K562 (cell line): ENCODE measurements at regions not wholly inside any gene's neighbourhood (a gene's known extent, or its start where the extent isn't known, plus 50 kb on each side); places are given as distances from the start of the nearest gene placed in this dataset.

ENCODE experiments used
- ATAC-seq: fragments of 200-7000 bp; cut with Tn5 transposase; 3 replicates; pipeline ENCODE4 v1.9.1; 2020; ENCODE audit warnings: moderate library complexity
- BruUV-seq: library from RNA; stranded (reverse); fragments of 400-500 nt; replicated peaks from 2 replicates; lab custom pipeline; 2021; lab: Mats Ljungman, UMichigan
- CTCF ChIA-PET: fragments of 300-600 bp; formaldehyde crosslinking; extraction: SDS; loops from one replicate; lab custom pipeline; 2021; ENCODE audit warnings: low intra/inter-chr PET ratio; lab: Yijun Ruan, JAX
- POLR2A ChIA-PET: fragments of 300-600, 350-650 bp; sonication (Branson Sonifier 250); formaldehyde crosslinking; extraction: SDS; loops from one replicate; lab custom pipeline; 2021; ENCODE audit warnings: antibody characterized with exemption, inconsistent platforms; lab: Yijun Ruan, JAX
- DNase-seq, 4 experiments: peaks; one replicate each; pipeline versions ENCODE4 v3.0.0 to v3.0.0-alpha.2; 2011 to 2018; ENCODE audit warnings: low spot score in 3 of 4, mixed read lengths in 3 of 4; ENCODE audit errors: extremely low read depth in 1 of 4
- FAIRE-seq: peaks from 2 replicates; lab custom pipeline; 2011; peaks lifted over from hg19 to GRCh38; lab: Jason Lieb, UNC
- H2AFZ ChIP-seq: 2 replicates; pipeline ENCODE4 v1.6.0; 2011; ENCODE audit warnings: low read depth, low read length, control low read depth, inconsistent platforms
- H3K27ac ChIP-seq: fragments of 200-600 bp; 3 replicates; pipeline ENCODE4 v1.8.0; 2011; ENCODE audit warnings: low read depth, mild to moderate bottlenecking, control low read depth, inconsistent platforms, low read length, moderate library complexity, mixed read lengths; ENCODE audit errors: extremely low read depth
- H3K27me3 ChIP-seq, 2 experiments: fragments of 300-600 bp in 1 of 2; 2 replicates in 1 of 2; 3 replicates in 1 of 2; pipeline versions ENCODE4 v1.6.0 to v1.8.0; 2011; ENCODE audit warnings: inconsistent platforms in 2 of 2, low read length in 2 of 2, mild to moderate bottlenecking in 1 of 2, mixed read lengths in 1 of 2, moderate library complexity in 1 of 2; ENCODE audit not compliant: control insufficient read depth in 2 of 2, insufficient read depth in 2 of 2
- H3K36me3 ChIP-seq: fragments of 300-600 bp; 3 replicates; pipeline ENCODE4 v1.8.0; 2011; ENCODE audit warnings: mild to moderate bottlenecking, low read length, inconsistent platforms; ENCODE audit not compliant: control insufficient read depth, insufficient read depth
- H3K4me1 ChIP-seq, 2 experiments: fragments of 200-600 bp in 1 of 2; replicated peaks in 1 of 2; 2 replicates in 1 of 2; 3 replicates in 1 of 2; pipeline versions ENCODE4 v1.5.1 to v1.8.0; 2011; ENCODE audit warnings: inconsistent platforms in 2 of 2, low read length in 2 of 2, mild to moderate bottlenecking in 1 of 2, mixed read lengths in 1 of 2, moderate library complexity in 1 of 2; ENCODE audit not compliant: control insufficient read depth in 2 of 2, insufficient read depth in 2 of 2
- H3K4me2 ChIP-seq: 2 replicates; pipeline ENCODE4 v1.6.1; 2011; ENCODE audit warnings: low read length, control low read depth, inconsistent platforms, mixed read lengths; ENCODE audit not compliant: insufficient read depth
- H3K4me3 ChIP-seq: fragments of 200-600 bp; sonication (generic), shearing (Covaris generic); 2 replicates; pipeline ENCODE4 v1.5.1; 2016; ENCODE audit warnings: control low read depth, inconsistent platforms
- H3K79me2 ChIP-seq: fragments of 200-600 bp; 3 replicates; pipeline ENCODE4 v1.8.0; 2011; ENCODE audit warnings: low read length, inconsistent platforms; ENCODE audit not compliant: control insufficient read depth, insufficient read depth
- H3K9ac ChIP-seq, 2 experiments: 2 replicates each; pipeline versions ENCODE4 v1.6.0 to v1.6.1; 2011; ENCODE audit warnings: low read depth in 2 of 2, low read length in 2 of 2, control low read depth in 1 of 2, inconsistent platforms in 1 of 2, mild to moderate bottlenecking in 1 of 2, mixed read lengths in 1 of 2; ENCODE audit not compliant: insufficient read depth in 1 of 2
- H3K9me1 ChIP-seq: one replicate; pipeline ENCODE4 v1.6.0; 2011; ENCODE audit warnings: inconsistent platforms, mild to moderate bottlenecking, low read length, moderate library complexity; ENCODE audit not compliant: control insufficient read depth, insufficient read depth
- H3K9me3 ChIP-seq: replicated peaks from 2 replicates; pipeline ENCODE4 v1.5.1; 2011; ENCODE audit warnings: low read depth, low read length, inconsistent platforms; ENCODE audit not compliant: control insufficient read depth, insufficient read depth
- H4K20me1 ChIP-seq: replicated peaks from 2 replicates; pipeline ENCODE4 v1.6.1; 2011; ENCODE audit warnings: low read length, inconsistent platforms, mixed read lengths; ENCODE audit not compliant: control insufficient read depth, insufficient read depth
- ARHGAP35 ChIP-seq: fragments of 450-650 bp; IDR thresholded peaks from 2 replicates; pipeline ENCODE4 v1.6.1; 2018; ENCODE audit not compliant: partially characterized antibody
- NBN ChIP-seq: fragments of 450-650 bp; IDR thresholded peaks from 2 replicates; pipeline ENCODE4 v1.6.1; 2016; ENCODE audit warnings: low read depth, mild to moderate bottlenecking
- NR3C1 ChIP-seq: sonication (generic); formaldehyde crosslinking; IDR thresholded peaks from 2 replicates; pipeline ENCODE4 v1.8.1; 2022; ENCODE audit warnings: missing genetic modification reagents
- PRMT5 ChIP-seq: sonication (generic); formaldehyde crosslinking; IDR thresholded peaks from 2 replicates; pipeline ENCODE4 v1.5.0; 2020; ENCODE audit warnings: missing genetic modification reagents
- PRPF4 ChIP-seq: fragments of 200-400 bp; formaldehyde crosslinking; IDR thresholded peaks from one replicate; pipeline ENCODE4 v1.6.1; 2017; ENCODE audit warnings: low read length, low read depth, mild to moderate bottlenecking; ENCODE audit not compliant: insufficient read depth, poor library complexity, severe bottlenecking
- RFX1 ChIP-seq: fragments of 450-650 bp; IDR thresholded peaks from 2 replicates; pipeline ENCODE4 v1.6.1; 2016; ENCODE audit warnings: mild to moderate bottlenecking, moderate library complexity
- RNF2 ChIP-seq: sonication (generic); IDR thresholded peaks from 2 replicates; pipeline ENCODE4 v1.6.1; 2016
- SP1 ChIP-seq: sonication (generic); formaldehyde crosslinking; IDR thresholded peaks from 2 replicates; pipeline ENCODE4 v1.8.1; 2022; ENCODE audit warnings: mild to moderate bottlenecking, missing genetic modification reagents
- ZNF143 ChIP-seq: sonication (generic); formaldehyde crosslinking; IDR thresholded peaks from 2 replicates; pipeline ENCODE4 v1.9.0; 2022; ENCODE audit warnings: mild to moderate bottlenecking, missing genetic modification reagents
- ZNF174 ChIP-seq: fragments of 250-450 bp; sonication (Bioruptor Pico); IDR thresholded peaks from 2 replicates; pipeline ENCODE4 v1.4.0; 2020; ENCODE audit warnings: mild to moderate bottlenecking
- WGBS: fragments of 100-300 bp; shearing (Covaris generic); methylation state at CpG from one replicate; pipeline ENCODE4 v1.1.6; 2016; ENCODE audit warnings: low coverage, mixed read lengths; ENCODE audit not compliant: insufficient coverage; ENCODE audit errors: missing lambda C conversion rate; 5-methylcytosine and 5-hydroxymethylcytosine counted together
- in situ Hi-C: fragments of 300-500 bp; cut with MboI; formaldehyde crosslinking; loops from 4 replicates; pipeline ENCODE4 v1.15.0; 2018; ENCODE audit warnings: inconsistent platforms, mixed read lengths
- intact Hi-C: fragments of 100-400 bp; cut with micrococcal nuclease; formaldehyde crosslinking; loops from 2 replicates; pipeline ENCODE4 v1.14.2; 2022
- TF ChIP-seq, protein P1 (sequence below): fragments of 250-450 bp; sonication (Bioruptor Pico); IDR thresholded peaks from 2 replicates; pipeline ENCODE4 v1.4.0; 2020
- TF ChIP-seq, protein P2 (sequence below): IDR thresholded peaks from 2 replicates; pipeline ENCODE4 v1.6.1; 2011; ENCODE audit not compliant: insufficient read length; ENCODE audit errors: extremely low read depth
- TF ChIP-seq, protein P3 (sequence below): fragments of 450-650 bp; IDR thresholded peaks from 2 replicates; pipeline ENCODE4 v1.6.1; 2016

- Histone ChIP-seq H3K9me3 (no peaks in the 10 kb centered on the region), H3K27ac (no peak overlapping the region), H3K4me1 (no peaks in the 10 kb centered on the region), H4K20me1 (no peaks in the 10 kb centered on the region), H3K36me3 (no peaks in the 10 kb centered on the region), H3K27me3 (no peaks in the 10 kb centered on the region), H3K4me3 (no peak overlapping the region), H3K9ac (no peak overlapping the region), H3K4me2 (no peak overlapping the region), H2AFZ (no peak overlapping the region), H3K79me2 (no peaks in the 10 kb centered on the region), H3K9me1 (no peaks in the 10 kb centered on the region)
- WGBS: 0% methylated on average over 1 of the region's 1 CpG
- POLR2A ChIA-PET: no interaction called here
- in situ Hi-C loops: no loop called here
- intact Hi-C loops: no loop called here
- no peak for FAIRE-seq
- BruUV-seq: no TSS peak
- no peak for ATAC-seq
- DNase-seq: no peak
- CTCF ChIA-PET: no interaction called here
- TF ChIP-seq ZNF174 (CRISPR knock-in tag) (no peak), PRMT5 (CRISPR knock-in tag) (no peak), ARHGAP35 (no peak), NR3C1 (no peak), RNF2 (no peak), SP1 (no peak), RFX1 (no peak), PRPF4 (no peak), NBN (no peak), ZNF143 (no peak)
- TF ChIP-seq, protein P1, sequence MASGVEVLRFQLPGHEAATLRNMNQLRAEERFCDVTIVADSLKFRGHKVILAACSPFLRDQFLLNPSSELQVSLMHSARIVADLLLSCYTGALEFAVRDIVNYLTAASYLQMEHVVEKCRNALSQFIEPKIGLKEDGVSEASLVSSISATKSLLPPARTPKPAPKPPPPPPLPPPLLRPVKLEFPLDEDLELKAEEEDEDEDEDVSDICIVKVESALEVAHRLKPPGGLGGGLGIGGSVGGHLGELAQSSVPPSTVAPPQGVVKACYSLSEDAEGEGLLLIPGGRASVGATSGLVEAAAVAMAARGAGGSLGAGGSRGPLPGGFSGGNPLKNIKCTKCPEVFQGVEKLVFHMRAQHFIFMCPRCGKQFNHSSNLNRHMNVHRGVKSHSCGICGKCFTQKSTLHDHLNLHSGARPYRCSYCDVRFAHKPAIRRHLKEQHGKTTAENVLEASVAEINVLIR (CRISPR knock-in tag): no peak
- TF ChIP-seq, protein P2, sequence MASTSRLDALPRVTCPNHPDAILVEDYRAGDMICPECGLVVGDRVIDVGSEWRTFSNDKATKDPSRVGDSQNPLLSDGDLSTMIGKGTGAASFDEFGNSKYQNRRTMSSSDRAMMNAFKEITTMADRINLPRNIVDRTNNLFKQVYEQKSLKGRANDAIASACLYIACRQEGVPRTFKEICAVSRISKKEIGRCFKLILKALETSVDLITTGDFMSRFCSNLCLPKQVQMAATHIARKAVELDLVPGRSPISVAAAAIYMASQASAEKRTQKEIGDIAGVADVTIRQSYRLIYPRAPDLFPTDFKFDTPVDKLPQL: no peak
- TF ChIP-seq, protein P3, sequence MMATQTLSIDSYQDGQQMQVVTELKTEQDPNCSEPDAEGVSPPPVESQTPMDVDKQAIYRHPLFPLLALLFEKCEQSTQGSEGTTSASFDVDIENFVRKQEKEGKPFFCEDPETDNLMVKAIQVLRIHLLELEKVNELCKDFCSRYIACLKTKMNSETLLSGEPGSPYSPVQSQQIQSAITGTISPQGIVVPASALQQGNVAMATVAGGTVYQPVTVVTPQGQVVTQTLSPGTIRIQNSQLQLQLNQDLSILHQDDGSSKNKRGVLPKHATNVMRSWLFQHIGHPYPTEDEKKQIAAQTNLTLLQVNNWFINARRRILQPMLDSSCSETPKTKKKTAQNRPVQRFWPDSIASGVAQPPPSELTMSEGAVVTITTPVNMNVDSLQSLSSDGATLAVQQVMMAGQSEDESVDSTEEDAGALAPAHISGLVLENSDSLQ: no peak
Measured at GRCh38 chr4:136855886-136856285, 676.4 kb downstream of the PCDH18 start.
